ENCODE measurements at regions not wholly inside any gene's neighbourhood (a gene's known extent, or its start where the extent isn't known, plus 50 kb on each side); places are given as distances from the start of the nearest gene placed in this dataset.

DNA sequence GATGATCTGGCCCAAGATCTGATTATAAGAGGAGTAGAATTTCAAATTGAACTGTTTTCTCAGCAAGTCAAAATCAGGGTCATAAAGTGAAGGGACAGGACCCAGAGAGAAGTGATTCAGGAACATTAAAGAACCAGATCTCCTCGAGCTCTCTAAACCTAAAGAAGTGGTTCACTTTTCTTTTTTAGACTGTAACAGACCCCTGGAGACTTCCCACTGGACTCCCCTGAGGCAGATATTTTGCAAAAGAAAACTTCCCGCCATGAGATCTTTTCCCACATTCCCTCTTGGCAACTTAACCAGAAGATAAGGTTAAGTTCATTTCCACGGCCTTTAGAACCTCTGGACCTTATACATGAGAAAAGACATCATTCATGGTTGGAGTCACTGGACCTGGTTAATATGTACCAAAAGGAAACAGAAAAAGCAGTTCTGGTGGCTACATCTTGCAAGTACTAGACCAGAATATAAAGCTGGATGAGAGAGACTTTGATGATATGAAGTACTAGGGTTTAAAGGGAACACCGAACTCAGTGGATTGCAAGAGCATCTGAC, 1061.4 kb downstream of the MRPL39 start:
- TF ChIP-seq, protein P1, sequence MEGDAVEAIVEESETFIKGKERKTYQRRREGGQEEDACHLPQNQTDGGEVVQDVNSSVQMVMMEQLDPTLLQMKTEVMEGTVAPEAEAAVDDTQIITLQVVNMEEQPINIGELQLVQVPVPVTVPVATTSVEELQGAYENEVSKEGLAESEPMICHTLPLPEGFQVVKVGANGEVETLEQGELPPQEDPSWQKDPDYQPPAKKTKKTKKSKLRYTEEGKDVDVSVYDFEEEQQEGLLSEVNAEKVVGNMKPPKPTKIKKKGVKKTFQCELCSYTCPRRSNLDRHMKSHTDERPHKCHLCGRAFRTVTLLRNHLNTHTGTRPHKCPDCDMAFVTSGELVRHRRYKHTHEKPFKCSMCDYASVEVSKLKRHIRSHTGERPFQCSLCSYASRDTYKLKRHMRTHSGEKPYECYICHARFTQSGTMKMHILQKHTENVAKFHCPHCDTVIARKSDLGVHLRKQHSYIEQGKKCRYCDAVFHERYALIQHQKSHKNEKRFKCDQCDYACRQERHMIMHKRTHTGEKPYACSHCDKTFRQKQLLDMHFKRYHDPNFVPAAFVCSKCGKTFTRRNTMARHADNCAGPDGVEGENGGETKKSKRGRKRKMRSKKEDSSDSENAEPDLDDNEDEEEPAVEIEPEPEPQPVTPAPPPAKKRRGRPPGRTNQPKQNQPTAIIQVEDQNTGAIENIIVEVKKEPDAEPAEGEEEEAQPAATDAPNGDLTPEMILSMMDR (IDR thresholded peaks at IDR 0.05): no peak
- TF ChIP-seq POLR2A (IDR thresholded peaks at IDR 0.05): no peak
